GM13977 (cell line): ENCODE measurements at regions not wholly inside any gene's neighbourhood (a gene's known extent, or its start where the extent isn't known, plus 50 kb on each side); places are given as distances from the start of the nearest gene placed in this dataset.

Experiments
- DNase-seq: peaks from one replicate; pipeline ENCODE4 v3.0.0; 2012; ENCODE audit warnings: low spot score
- in situ Hi-C: fragments of 300-500 bp; cut with MboI; formaldehyde crosslinking; loops from one replicate; pipeline ENCODE4 v1.12.0; 2022; ENCODE audit warnings: low sequenced_read_pairs, low pct_unique_long_range_greater_than_20kb, mixed read lengths, inconsistent platforms; ENCODE audit not compliant: unreplicated experiment
- TF ChIP-seq, protein P1 (sequence below): IDR thresholded peaks from 2 replicates; pipeline ENCODE4 v1.5.1; 2012; ENCODE audit warnings: mild to moderate bottlenecking, control low read depth; ENCODE audit not compliant: insufficient read depth; ENCODE audit errors: extremely low read depth, missing control alignments

DNA sequence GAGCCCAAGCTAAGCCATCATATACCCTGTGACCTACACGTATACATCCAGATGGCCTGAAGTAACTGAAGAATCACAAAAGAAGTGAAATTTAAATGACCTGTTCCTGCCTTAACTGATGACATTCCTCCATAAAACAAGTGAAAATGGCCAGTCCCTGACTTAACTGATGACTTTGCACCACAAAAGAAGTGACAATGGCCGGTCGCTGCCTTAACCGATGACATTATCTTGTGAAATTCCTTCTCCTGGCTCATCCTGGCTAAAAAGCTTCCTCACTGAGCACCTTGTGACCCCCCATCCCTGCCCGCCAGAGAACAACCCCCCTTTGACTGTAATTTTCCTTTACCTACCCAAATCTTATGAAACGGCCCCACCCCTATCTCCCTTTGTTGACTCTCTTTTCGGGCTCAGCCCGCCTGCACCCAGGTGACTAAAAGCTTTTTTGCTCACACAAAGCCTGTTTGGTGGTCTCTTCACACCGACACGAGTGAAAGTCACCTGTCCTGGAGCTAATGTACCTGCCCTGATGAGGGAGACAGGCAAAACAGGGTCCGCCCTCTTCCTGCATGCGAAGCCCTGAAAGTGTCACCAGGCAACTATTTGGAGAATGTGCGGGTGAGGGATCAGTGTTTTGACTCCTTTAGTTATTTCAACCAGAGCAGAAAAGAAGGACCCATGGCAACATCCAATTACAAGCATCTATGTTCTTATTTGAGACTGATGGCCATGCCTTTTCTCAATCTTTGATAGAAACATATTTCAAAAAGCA is 266.1 kb downstream of the SMARCA2 start:
- in situ Hi-C loops = no loop called here
- no peak for DNase-seq
- TF ChIP-seq, protein P1, sequence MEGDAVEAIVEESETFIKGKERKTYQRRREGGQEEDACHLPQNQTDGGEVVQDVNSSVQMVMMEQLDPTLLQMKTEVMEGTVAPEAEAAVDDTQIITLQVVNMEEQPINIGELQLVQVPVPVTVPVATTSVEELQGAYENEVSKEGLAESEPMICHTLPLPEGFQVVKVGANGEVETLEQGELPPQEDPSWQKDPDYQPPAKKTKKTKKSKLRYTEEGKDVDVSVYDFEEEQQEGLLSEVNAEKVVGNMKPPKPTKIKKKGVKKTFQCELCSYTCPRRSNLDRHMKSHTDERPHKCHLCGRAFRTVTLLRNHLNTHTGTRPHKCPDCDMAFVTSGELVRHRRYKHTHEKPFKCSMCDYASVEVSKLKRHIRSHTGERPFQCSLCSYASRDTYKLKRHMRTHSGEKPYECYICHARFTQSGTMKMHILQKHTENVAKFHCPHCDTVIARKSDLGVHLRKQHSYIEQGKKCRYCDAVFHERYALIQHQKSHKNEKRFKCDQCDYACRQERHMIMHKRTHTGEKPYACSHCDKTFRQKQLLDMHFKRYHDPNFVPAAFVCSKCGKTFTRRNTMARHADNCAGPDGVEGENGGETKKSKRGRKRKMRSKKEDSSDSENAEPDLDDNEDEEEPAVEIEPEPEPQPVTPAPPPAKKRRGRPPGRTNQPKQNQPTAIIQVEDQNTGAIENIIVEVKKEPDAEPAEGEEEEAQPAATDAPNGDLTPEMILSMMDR = no peak

DNA sequence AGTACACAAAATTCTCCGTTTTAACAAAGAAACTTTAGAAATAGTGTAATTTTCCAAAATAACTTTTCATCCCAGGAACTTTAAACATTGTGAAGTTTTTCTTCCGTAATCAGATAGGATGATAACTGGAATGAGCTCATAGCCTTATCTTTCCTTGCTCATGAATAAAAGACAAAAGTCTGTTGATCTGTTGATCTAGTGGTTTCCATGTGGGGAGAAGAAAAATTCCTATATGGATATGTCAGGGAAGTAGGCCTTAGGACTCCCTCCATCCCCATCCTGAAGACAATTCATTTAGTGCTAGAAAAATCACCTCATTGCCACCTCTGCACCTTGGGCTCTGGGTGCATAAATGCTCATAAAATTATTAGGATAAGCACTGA is 266.6 kb downstream of the SMARCA2 start:
- no peak for DNase-seq
- in situ Hi-C loops = no loop called here
- TF ChIP-seq, protein P1 = no peak

DNA sequence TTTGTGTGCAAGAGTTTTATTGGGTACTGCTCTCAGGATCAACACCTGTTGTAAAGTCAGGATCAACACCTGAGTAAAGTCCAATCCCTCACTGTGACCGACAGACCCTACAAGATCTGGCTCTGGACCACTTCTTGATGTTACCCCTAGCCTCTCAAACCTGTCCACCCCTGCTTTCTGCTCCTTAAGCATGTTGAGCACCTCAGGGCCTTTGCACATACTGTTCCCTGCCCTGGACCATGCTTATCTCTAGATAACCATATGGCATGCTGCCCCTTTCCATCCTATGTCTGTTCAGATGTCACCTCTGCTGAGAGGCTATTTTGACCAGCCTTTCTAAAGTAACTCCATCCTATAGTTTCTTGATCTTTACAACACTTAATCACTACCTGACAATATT is 269.6 kb downstream of the SMARCA2 start:
- no peak for DNase-seq
- in situ Hi-C loops = no loop called here
- TF ChIP-seq, protein P1 = no peak

GRCh38 chr9:2285416-2286332 is 270.5 kb downstream of the SMARCA2 start:
- TF ChIP-seq, protein P1 = no peak
- DNase-seq = no peak
- in situ Hi-C loops = no loop called here

- DNase-seq = no peak
- TF ChIP-seq, protein P1 = no peak
- in situ Hi-C loops = no loop called here
These were observed 271.2 kb downstream of the SMARCA2 start for GRCh38 chr9:2286333-2286705.

DNA sequence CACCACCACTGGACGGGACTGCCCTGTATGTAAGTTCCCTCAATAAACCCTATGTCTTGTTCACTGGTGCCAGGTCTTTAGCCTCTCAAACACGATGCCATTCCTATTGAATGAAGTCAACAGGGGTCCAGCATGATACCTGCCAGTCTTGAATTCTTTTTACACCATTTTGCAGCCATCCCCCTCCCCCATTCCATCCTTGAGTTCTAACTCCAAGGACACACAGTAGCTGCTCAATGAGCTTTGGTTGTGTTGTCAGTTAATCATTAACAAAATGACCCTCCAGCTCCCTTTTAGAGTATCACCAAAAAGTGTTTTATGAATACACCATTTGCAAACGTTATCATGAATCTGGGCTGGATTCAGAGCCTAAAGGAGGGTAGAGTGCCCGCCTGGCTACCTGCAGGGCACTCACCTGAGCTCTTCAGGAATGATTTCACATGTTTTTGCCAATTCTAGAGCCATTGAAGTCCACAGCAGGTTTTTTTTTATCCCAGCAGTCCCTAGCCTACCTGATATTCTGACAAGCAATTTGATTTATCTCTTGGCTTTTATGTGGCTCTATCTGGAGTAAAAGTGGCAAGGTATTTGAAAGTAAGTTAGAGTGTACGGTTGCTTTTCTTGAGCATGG is 271.8 kb downstream of the SMARCA2 start:
- no peak for DNase-seq
- TF ChIP-seq, protein P1 = no peak
- in situ Hi-C loops = no loop called here
